Umbilical cord (tissue), 1 donor: ENCODE measurements at regions not wholly inside any gene's neighbourhood (a gene's known extent, or its start where the extent isn't known, plus 50 kb on each side); places are given as distances from the start of the nearest gene placed in this dataset.
"Not testable (repeated sequence)": the region's sequence is repeated elsewhere in the genome, so short reads cannot be mapped to it uniquely, and the experiment has no call there.

Experiments
- DNase-seq: peaks from one replicate; pipeline ENCODE4 v3.0.0-alpha.2; 2015; ENCODE audit warnings: low spot score

GRCh38 chr13:23050126-23050525, 130.7 kb upstream of the SGCG start:
- peak; percentile 28 for DNase-seq

DNA sequence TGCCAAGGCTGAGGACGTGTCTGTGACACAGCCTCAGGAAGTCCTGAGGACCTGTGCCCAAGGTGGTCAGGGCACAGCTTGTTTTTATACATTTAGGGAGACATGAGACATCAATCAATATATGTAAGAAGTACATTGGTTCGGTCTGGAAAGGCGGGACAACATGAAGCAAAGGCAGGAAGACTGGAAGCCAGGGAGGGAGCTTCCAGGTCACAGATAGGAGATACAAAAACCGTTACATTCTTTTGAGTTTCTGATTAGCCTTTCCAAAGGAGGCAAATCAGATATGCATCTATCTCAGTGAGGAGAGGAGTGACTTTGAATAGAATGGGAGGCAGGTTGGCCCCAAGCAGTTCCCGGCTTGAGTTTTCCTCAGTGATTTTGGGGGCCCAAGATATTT, 127.1 kb upstream of the SGCG start:
- DNase-seq: not testable (repeated sequence)

DNA sequence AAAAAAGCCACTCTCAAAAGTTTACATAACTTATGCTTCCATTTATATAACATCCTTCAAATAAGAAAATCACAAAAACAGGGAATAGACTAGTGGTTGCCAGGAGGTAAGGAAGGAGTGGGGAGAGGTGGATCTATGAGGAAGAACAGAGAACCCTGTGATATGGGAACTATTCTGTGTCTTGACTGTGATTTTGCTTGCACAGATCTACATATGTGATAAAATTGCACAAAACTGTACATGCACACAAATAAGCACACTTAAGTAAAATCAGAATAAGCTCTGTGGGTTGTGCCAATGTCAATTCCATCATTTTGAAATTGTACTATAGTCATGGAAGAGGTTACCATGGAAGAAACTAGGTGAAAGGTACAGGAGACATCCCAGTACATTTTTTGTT, 121.6 kb upstream of the SGCG start:
- no peak for DNase-seq

GRCh38 chr13:23060959-23061358, 119.8 kb upstream of the SGCG start:
- DNase-seq: no peak

GRCh38 chr13:23067129-23067528, 113.7 kb upstream of the SGCG start:
- DNase-seq: no peak

DNA sequence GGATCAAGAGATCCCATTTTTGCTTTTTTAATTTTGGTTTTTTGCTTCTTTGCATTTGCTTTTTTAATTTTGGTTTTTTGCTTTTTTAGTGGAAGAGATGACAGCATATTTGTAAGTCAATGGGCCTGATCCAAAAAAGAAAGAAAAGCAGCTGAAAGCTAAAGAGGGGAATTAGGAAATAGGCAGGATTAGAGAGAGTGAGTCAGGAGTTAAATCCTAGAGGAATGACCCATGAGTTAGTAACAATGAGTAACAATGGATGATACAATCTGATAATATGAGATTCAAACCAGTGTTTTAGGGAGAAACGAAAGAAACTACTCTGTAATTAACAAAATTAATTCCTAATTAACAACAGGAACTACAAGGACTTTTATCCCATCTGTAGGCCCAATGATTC, 111.2 kb upstream of the SGCG start:
- peak; percentile 73 for DNase-seq

DNA sequence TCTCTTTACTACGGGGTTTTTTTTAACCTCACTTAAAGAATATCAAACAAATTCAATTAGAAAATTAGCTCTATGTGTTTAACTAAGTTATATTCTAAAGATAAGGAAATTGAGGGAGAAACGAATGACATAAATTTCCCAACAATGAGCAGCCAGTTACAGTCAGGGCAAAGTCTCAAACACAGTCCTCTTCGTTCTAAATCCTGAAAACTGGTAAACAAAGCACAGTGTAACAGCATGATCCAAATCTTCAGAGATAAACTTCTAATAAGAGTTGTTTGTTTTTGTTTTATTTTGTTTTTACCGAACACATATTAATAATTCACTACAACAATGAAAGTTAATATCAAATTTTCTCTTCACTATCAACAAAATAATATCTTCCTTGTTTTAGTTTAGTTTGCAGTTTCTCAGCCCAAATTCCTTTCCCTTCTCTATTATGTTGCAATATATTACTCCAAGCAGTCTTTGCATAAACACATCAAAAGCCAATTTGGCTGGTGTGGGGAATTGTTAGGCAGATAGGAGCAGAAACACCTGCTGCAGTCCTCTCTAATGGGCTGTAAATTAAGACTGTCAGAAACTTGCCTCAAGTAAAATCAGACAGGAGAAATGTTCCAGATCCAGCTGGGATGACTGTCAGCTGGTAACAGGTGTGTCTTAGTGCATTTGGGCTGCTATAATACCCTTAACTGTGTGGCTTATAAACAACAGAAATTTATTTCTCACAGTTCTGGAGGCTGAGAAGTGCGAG, 106.5 kb upstream of the SGCG start:
- peak; percentile 46 for DNase-seq

DNA sequence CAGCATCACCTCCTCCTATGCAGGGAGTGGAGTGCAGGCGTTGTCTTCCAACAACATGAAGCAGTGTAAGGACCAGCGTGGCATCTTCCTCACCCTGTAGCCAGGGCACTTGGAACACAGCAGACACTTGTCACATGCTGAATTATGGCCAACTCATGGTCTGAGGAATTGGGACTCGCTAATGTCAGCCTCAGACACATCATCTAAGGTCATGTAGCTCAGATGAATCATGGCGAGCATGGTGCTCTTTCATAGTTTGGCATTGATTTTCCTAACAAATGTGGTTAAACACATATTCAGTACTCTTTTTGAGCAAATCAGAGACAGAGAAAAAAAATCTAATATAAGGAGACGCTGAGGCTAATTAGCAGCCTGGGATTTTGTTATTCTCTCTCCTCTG, 99.6 kb upstream of the SGCG start:
- DNase-seq: no peak

DNA sequence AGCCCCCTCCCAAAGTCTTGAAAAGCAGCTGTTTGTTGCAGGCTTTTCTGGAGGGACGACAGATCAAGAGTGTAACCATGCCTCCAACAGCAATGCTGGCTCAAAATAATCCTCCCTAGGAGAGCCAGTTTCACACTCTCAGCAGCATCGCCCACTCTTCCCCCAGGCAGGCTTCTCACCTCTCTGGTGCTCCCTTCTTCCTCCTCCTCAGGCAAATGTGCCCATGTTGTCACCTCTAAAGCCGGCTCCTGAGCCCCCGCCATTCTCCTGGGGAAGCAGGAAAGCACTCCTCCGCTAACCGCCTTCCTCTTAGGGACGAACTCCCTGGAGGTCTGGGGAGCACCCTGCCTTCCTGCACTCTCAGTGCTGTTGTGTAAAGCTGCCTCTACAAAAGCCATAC, 98.9 kb upstream of the SGCG start:
- no peak for DNase-seq

GRCh38 chr13:23086968-23087623, 93.7 kb upstream of the SGCG start:
- DNase-seq: no peak

- no peak for DNase-seq
These were observed 92.9 kb upstream of the SGCG start for GRCh38 chr13:23087880-23088279.

DNA sequence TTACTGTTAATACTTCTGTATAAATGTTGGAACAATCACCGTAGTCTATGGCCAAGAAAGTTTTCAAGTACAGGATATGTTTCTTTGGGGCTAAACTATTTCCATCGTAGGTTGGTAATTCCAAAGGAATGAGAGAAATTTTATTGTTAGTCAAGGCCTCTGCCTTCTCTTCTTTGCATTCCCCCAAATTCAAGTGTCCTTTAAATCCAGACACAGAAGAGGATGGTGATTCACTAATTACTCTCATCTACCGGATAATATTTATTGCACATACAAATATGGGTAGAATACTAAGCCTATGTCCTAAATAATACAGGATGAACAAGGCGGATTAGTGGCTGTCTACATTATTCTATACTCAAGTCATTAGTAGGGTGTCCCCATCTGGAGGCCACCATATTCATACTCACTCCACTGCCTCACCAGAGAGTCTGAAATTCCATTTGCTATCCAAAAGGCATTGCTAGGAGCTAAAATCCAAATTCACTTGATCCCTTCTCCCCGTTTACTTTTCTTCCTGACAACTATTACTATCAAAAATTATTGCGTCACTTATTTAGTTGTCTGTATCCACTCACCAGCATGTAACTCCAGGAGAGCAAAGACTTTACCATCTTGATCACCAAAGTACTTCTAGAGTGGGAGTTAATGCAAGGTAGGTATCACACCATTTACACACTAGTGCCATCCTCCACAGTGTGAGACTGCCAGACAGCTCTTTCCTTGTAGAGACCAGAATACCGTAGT, 82.4 kb upstream of the SGCG start:
- no peak for DNase-seq

- peak; percentile 27 for DNase-seq
These were observed 75.7 kb upstream of the SGCG start for GRCh38 chr13:23105051-23105450.

GRCh38 chr13:23107665-23108064, 73.1 kb upstream of the SGCG start:
- no peak for DNase-seq

DNA sequence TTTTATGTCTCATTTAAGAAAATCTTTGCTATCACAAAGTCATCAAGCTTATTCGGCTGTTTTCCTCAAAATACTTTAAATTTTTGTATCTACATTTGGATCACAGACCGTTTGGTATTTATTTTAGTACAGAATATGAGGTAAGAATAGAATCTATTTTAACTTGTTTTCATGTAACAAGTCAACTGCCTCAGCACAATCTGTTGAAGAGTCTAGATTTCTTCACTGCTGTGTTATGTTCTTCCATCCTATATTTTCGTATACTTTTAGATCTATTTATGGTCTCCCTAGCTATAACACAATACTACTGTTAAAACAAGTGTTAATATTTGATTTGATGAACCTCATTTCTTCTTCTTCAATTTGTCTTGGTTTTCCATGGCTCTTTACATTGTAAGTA, 61.6 kb upstream of the SGCG start:
- DNase-seq: no peak

DNA sequence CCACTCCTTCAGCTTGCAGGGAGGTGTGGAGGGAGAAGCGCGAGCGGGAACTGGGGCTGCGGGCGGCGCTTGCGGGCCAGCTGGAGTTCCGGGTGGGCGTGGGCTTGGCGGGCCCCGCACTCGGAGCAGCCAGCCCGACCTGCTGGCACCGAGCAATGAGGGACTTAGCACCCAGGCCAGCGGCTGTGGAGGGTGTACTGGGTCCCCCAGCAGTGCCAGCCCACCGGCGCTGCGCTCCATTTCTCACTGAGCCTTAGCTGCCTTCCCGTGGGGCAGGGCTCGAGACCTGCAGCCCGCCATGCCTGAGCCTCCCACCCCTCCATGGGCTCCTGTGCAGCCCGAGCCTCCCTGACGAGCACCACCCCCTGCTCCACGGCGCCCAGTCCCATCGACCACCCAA, 53.2 kb upstream of the SGCG start:
- DNase-seq: not testable (repeated sequence)

DNA sequence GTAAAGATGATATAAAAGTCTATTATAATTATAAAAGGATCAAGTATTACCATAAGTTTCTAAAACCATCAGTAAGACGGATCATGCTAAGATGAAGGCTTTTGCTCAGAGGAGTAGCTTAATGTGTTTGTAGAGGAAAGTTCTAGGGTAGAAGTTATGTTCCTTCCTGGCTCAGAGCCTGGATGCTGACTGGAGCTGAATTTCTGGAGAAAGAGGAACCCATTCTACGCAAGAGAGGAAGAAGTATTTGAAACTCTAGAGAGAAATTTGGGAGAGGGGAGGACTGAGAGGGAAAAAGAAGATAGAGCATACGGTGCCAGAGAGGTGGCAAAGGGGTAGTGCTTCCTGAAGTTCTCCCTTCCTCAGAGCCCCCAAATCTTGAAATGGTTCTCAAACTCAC, 51.4 kb upstream of the SGCG start:
- DNase-seq: no peak
